A549 (cell line): ENCODE measurements at regions not wholly inside any gene's neighbourhood (a gene's known extent, or its start where the extent isn't known, plus 50 kb on each side); places are given as distances from the start of the nearest gene placed in this dataset.
A peak's percentile ranks its signal among the peaks of the same experiment; 100 is the strongest.

Experiments used
- ATAC-seq, 2 experiments: fragments of 200-7000 bp in 1 of 2; fragments of >200 bp in 1 of 2; cut with Nextera tagmentation in 1 of 2; cut with Tn5 transposase in 1 of 2; 3 replicates each; pipeline versions ENCODE4 v1.8.0 to v1.9.1; 2018 to 2020; ENCODE audit warnings: mild to moderate bottlenecking in 1 of 2, moderate library complexity in 1 of 2
- CTCF ChIA-PET: fragments of 300-600 bp; sonication (Branson Sonifier 250); formaldehyde crosslinking; extraction: SDS; loops from one replicate; lab custom pipeline; 2021; ENCODE audit warnings: antibody characterized with exemption, inconsistent platforms; lab: Yijun Ruan, JAX
- POLR2A ChIA-PET: fragments of 350-600 bp; formaldehyde crosslinking; extraction: SDS; loops from one replicate; lab custom pipeline; 2021; ENCODE audit warnings: antibody characterized with exemption, inconsistent platforms; lab: Yijun Ruan, JAX
- DNase-seq, 2 experiments: peaks; one replicate each; pipeline versions ENCODE4 v3.0.0 to v3.0.0-alpha.2; 2011 to 2016; ENCODE audit warnings: low read depth in 1 of 2, low spot score in 1 of 2
- FAIRE-seq: peaks from 2 replicates; lab custom pipeline; 2011; peaks lifted over from hg19 to GRCh38; lab: Jason Lieb, UNC
- H3K27ac ChIP-seq, 2 experiments: fragments of >200 bp; sonication (Bioruptor Twin); formaldehyde crosslinking; 3 replicates each; pipeline ENCODE4 v1.5.1; 2016 to 2017
- H3K4me1 ChIP-seq: fragments of >200 bp; sonication (Bioruptor Twin); formaldehyde crosslinking; 3 replicates; pipeline ENCODE4 v1.6.1; 2016
- H3K4me2 ChIP-seq: fragments of >200 bp; sonication (Bioruptor Twin); formaldehyde crosslinking; 3 replicates; pipeline ENCODE4 v1.6.1; 2016
- H3K4me3 ChIP-seq: fragments of >200 bp; sonication (Bioruptor Twin); formaldehyde crosslinking; 3 replicates; pipeline ENCODE4 v1.5.1; 2016
- H3K9me3 ChIP-seq: fragments of >200 bp; sonication (Bioruptor Twin); formaldehyde crosslinking; 3 replicates; pipeline ENCODE4 v1.6.1; 2016
- BCL3 ChIP-seq: fragments of >200 bp; sonication (Bioruptor Twin); formaldehyde crosslinking; IDR thresholded peaks from 3 replicates; pipeline ENCODE4 v1.6.1; 2016
- CHD4 ChIP-seq: fragments of 200-600 bp; sonication (generic); IDR thresholded peaks from 2 replicates; pipeline ENCODE4 v1.6.1; 2016; ENCODE audit warnings: antibody characterized with exemption, mild to moderate bottlenecking, borderline replicate concordance
- E2F6 ChIP-seq: IDR thresholded peaks from 2 replicates; pipeline ENCODE4 v1.6.1; 2012; ENCODE audit warnings: low read depth, borderline replicate concordance
- EHMT2 ChIP-seq: fragments of 200-600 bp; sonication (generic); IDR thresholded peaks from 2 replicates; pipeline ENCODE4 v1.6.1; 2016; ENCODE audit warnings: antibody characterized with exemption, low read depth, mild to moderate bottlenecking, moderate library complexity
- FOSL2 ChIP-seq, 2 experiments: fragments of 450-650 bp in 1 of 2; fragments of >200 bp in 1 of 2; sonication (Bioruptor Twin) in 1 of 2; formaldehyde crosslinking; IDR thresholded peaks; 2 replicates each; pipeline versions ENCODE4 v1.5.0 to v1.6.1; 2016 to 2020; ENCODE audit warnings: mild to moderate bottlenecking in 1 of 2, moderate library complexity in 1 of 2
- GATA3 ChIP-seq: IDR thresholded peaks from 2 replicates; pipeline ENCODE4 v1.6.1; 2012; ENCODE audit warnings: borderline replicate concordance
- HDAC2 ChIP-seq: fragments of 200-600 bp; sonication (generic); IDR thresholded peaks from 2 replicates; pipeline ENCODE4 v1.6.1; 2016
- HES2 ChIP-seq: fragments of >200 bp; sonication (Bioruptor Twin); formaldehyde crosslinking; IDR thresholded peaks from 2 replicates; pipeline ENCODE4 v1.6.1; 2016
- HOXA7 ChIP-seq: fragments of 250-450 bp; sonication (Bioruptor Pico); IDR thresholded peaks from 2 replicates; pipeline ENCODE4 v1.5.0; 2020; ENCODE audit warnings: mild to moderate bottlenecking, moderate library complexity
- HOXB13 ChIP-seq: fragments of 250-450 bp; sonication (Bioruptor Pico); IDR thresholded peaks from 2 replicates; pipeline ENCODE4 v1.5.0; 2020; ENCODE audit warnings: low read depth, mild to moderate bottlenecking, moderate library complexity
- HOXB5 ChIP-seq: fragments of 250-450 bp; sonication (Bioruptor Pico); IDR thresholded peaks from 2 replicates; pipeline ENCODE4 v1.5.0; 2020; ENCODE audit warnings: mild to moderate bottlenecking, moderate library complexity
- JUN ChIP-seq, 2 experiments: fragments of >200 bp; sonication (Bioruptor Twin); formaldehyde crosslinking; IDR thresholded peaks; 2 replicates in 1 of 2; 3 replicates in 1 of 2; pipeline ENCODE4 v1.6.1; 2016 to 2017
- JUNB ChIP-seq: fragments of >200 bp; sonication (Bioruptor Twin); formaldehyde crosslinking; IDR thresholded peaks from 2 replicates; pipeline ENCODE4 v1.6.1; 2016
- KDM5A ChIP-seq: fragments of 200-600 bp; sonication (generic); IDR thresholded peaks from 2 replicates; pipeline ENCODE4 v1.6.1; 2016; ENCODE audit warnings: antibody characterized with exemption, mild to moderate bottlenecking
- MAFK ChIP-seq: fragments of 450-650 bp; IDR thresholded peaks from 2 replicates; pipeline ENCODE4 v1.6.1; 2014; ENCODE audit not compliant: partially characterized antibody
- NFE2L2 ChIP-seq: fragments of 150-350 bp; conservative IDR thresholded peaks from 2 replicates; pipeline ENCODE4 v1.6.1; 2014; ENCODE audit warnings: low read length
- NPAS2 ChIP-seq: fragments of 250-450 bp; sonication (Bioruptor Pico); IDR thresholded peaks from 2 replicates; pipeline ENCODE4 v1.8.0; 2022; ENCODE audit warnings: mild to moderate bottlenecking, moderate library complexity, borderline replicate concordance
- NR3C1 ChIP-seq: fragments of >200 bp; sonication (Bioruptor Twin); formaldehyde crosslinking; IDR thresholded peaks from 3 replicates; pipeline ENCODE4 v1.6.1; 2017
- PBX3 ChIP-seq: IDR thresholded peaks from 2 replicates; pipeline ENCODE4 v1.6.1; 2012
- PHF8 ChIP-seq: fragments of 200-600 bp; sonication (generic); IDR thresholded peaks from 2 replicates; pipeline ENCODE4 v1.6.1; 2016; ENCODE audit warnings: low read depth, mild to moderate bottlenecking, antibody characterized with exemption, moderate library complexity, borderline replicate concordance
- POLR2AphosphoS2 ChIP-seq: conservative IDR thresholded peaks from 2 replicates; pipeline ENCODE4 v1.6.1; 2012; ENCODE audit warnings: low read length, improper control_type of control experiment, inconsistent platforms
- RARB ChIP-seq: fragments of 250-450 bp; sonication (Bioruptor Pico); IDR thresholded peaks from 2 replicates; pipeline ENCODE4 v1.8.0; 2021; ENCODE audit warnings: mild to moderate bottlenecking, moderate library complexity
- RCOR1 ChIP-seq: fragments of 150-350 bp; IDR thresholded peaks from 2 replicates; pipeline ENCODE4 v1.6.1; 2014; ENCODE audit warnings: antibody characterized with exemption, low read length, low read depth
- REST ChIP-seq: fragments of 200-600 bp; sonication (generic); IDR thresholded peaks from 2 replicates; pipeline ENCODE4 v1.6.1; 2016; ENCODE audit warnings: antibody characterized with exemption, mild to moderate bottlenecking, moderate library complexity
- RFX5 ChIP-seq: fragments of 450-650 bp; IDR thresholded peaks from 2 replicates; pipeline ENCODE4 v1.7.1; 2014; ENCODE audit warnings: antibody characterized with exemption, mild to moderate bottlenecking, moderate library complexity
- SREBF2 ChIP-seq: fragments of 450-650 bp; IDR thresholded peaks from 2 replicates; pipeline ENCODE4 v1.6.1; 2014; ENCODE audit warnings: mild to moderate bottlenecking, moderate library complexity
- ZC3H11A ChIP-seq: fragments of 450-650 bp; IDR thresholded peaks from 2 replicates; pipeline ENCODE4 v1.6.1; 2014; ENCODE audit warnings: antibody characterized with exemption, mild to moderate bottlenecking
- WGBS: methylation state at CpG from one replicate; pipeline ENCODE4 v1.1.6; 2017; ENCODE audit errors: missing lambda C conversion rate; 5-methylcytosine and 5-hydroxymethylcytosine counted together
- TF ChIP-seq, protein P1 (sequence below): fragments of 150-350 bp; IDR thresholded peaks from 2 replicates; pipeline ENCODE4 v1.6.1; 2014; ENCODE audit warnings: low read depth, mild to moderate bottlenecking, low read length
- TF ChIP-seq, protein P2 (sequence below): IDR thresholded peaks from 2 replicates; pipeline ENCODE4 v1.6.1; 2012

DNA sequence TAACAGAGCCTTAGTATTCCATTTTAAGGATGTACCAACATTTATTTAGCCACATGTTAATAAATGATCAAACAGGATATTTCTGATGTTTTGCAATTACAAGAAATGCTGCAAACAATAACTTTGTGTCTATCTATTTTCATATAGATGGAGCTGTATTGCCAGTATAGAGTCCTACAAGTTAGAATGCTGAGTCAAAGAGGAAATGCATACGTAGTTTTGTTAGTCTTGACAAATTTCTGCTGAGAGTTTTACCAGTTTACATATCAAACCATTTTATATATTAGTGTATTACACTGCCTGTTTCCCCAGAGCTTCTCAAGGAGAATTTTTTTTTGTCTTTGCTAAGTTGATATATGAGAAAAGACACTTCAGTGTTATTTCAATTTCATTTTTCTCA, 541.7 kb downstream of the SLC16A7 start:
- Histone ChIP-seq H3K4me2 (no peak overlapping the region), H3K9me3 (no peaks in the 10 kb centered on the region), H3K27ac (no peak overlapping the region), H3K4me1 (no peaks in the 10 kb centered on the region)
- POLR2A ChIA-PET: no interaction called here
- FAIRE-seq: no peak
- no peak for ATAC-seq
- no peak for TF ChIP-seq POLR2AphosphoS2
- TF ChIP-seq MAFK: no peak
- TF ChIP-seq JUN (IDR thresholded peaks at IDR 0.05): no peak
- TF ChIP-seq ZC3H11A: no peak
- no peak for TF ChIP-seq PBX3
- no peak for TF ChIP-seq CHD4
- no peak for TF ChIP-seq HES2
- TF ChIP-seq NPAS2 (CRISPR knock-in tag): no peak
- TF ChIP-seq NR3C1: no peak
- TF ChIP-seq SREBF2: no peak
- no peak for TF ChIP-seq EHMT2
- no peak for TF ChIP-seq HDAC2
- TF ChIP-seq PHF8: no peak
- TF ChIP-seq HOXA7 (CRISPR knock-in tag): no peak
- no peak for TF ChIP-seq HOXB13 (CRISPR knock-in tag)
- TF ChIP-seq NFE2L2: no peak
- TF ChIP-seq RARB (CRISPR knock-in tag): no peak
- TF ChIP-seq E2F6: no peak
- TF ChIP-seq RFX5: no peak
- no peak for TF ChIP-seq RCOR1
- TF ChIP-seq, all 56 proteins: peak for 0
- no peak for DNase-seq
- CTCF ChIA-PET: no interaction called here
- H3K4me3 ChIP-seq: no peak overlapping the region
- 46% methylated on average over 1 of the region's 1 CpG for WGBS

GRCh38 chr12:60138526-60138925, 542.7 kb downstream of the SLC16A7 start:
- POLR2A ChIA-PET: no interaction called here

More at GRCh38 chr12:60138526-60138925, 542.7 kb downstream of the SLC16A7 start:
- ATAC-seq (no peak), DNase-seq (no peak), FAIRE-seq (no peak)
- Histone ChIP-seq H3K4me2 (no peak overlapping the region), H3K27ac (no peak overlapping the region), H3K9me3 (no peaks in the 10 kb centered on the region), H3K4me1 (no peaks in the 10 kb centered on the region), H3K4me3 (no peak overlapping the region)
- WGBS: 63% methylated on average over 1 of the region's 1 CpG
- CTCF ChIA-PET: no interaction called here
- TF ChIP-seq BCL3: no peak
- no peak for TF ChIP-seq FOSL2 (IDR thresholded peaks at IDR 0.05)
- TF ChIP-seq FOSL2 (CRISPR knock-in tag; IDR thresholded peaks at IDR 0.05): no peak
- no peak for TF ChIP-seq GATA3
- TF ChIP-seq EHMT2: no peak
- no peak for TF ChIP-seq JUNB
- TF ChIP-seq REST: no peak
- TF ChIP-seq, protein P1, sequence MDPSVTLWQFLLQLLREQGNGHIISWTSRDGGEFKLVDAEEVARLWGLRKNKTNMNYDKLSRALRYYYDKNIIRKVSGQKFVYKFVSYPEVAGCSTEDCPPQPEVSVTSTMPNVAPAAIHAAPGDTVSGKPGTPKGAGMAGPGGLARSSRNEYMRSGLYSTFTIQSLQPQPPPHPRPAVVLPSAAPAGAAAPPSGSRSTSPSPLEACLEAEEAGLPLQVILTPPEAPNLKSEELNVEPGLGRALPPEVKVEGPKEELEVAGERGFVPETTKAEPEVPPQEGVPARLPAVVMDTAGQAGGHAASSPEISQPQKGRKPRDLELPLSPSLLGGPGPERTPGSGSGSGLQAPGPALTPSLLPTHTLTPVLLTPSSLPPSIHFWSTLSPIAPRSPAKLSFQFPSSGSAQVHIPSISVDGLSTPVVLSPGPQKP: no peak
- TF ChIP-seq, protein P2, sequence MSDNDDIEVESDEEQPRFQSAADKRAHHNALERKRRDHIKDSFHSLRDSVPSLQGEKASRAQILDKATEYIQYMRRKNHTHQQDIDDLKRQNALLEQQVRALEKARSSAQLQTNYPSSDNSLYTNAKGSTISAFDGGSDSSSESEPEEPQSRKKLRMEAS: no peak
- no peak for TF ChIP-seq NR3C1
- no peak for TF ChIP-seq KDM5A
- TF ChIP-seq CHD4: no peak
- no peak for TF ChIP-seq HOXB5
- no peak for TF ChIP-seq HOXA7 (CRISPR knock-in tag)
- no peak for TF ChIP-seq PBX3
- TF ChIP-seq NPAS2 (CRISPR knock-in tag): no peak
- peak; percentile 87 for TF ChIP-seq MAFK
- TF ChIP-seq RARB (CRISPR knock-in tag): no peak
- peak; percentile 77 for TF ChIP-seq NFE2L2
